ENCODE measurements at regions not wholly inside any gene's neighbourhood (a gene's known extent, or its start where the extent isn't known, plus 50 kb on each side); places are given as distances from the start of the nearest gene placed in this dataset.

DNA sequence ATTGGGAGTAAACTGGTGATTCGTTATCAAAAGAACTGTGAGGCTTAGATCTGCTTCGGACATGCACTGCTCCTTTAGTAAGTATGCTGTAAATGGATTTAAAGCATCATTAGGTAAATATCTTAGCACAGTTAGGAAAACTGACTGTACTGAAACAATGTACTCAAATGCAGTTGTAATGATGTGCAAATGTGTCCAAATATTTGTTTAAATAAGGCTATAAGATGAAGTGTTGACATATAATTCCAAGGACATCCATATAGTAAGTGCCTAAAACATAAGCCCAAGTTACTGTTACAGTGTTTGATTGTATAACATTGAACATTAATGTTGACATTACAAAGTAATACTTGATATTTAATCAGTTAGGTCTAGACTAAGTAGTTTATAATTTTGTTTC lies 512.5 kb upstream of the CDH18 start:
- TF ChIP-seq, protein P1, sequence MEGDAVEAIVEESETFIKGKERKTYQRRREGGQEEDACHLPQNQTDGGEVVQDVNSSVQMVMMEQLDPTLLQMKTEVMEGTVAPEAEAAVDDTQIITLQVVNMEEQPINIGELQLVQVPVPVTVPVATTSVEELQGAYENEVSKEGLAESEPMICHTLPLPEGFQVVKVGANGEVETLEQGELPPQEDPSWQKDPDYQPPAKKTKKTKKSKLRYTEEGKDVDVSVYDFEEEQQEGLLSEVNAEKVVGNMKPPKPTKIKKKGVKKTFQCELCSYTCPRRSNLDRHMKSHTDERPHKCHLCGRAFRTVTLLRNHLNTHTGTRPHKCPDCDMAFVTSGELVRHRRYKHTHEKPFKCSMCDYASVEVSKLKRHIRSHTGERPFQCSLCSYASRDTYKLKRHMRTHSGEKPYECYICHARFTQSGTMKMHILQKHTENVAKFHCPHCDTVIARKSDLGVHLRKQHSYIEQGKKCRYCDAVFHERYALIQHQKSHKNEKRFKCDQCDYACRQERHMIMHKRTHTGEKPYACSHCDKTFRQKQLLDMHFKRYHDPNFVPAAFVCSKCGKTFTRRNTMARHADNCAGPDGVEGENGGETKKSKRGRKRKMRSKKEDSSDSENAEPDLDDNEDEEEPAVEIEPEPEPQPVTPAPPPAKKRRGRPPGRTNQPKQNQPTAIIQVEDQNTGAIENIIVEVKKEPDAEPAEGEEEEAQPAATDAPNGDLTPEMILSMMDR (IDR thresholded peaks at IDR 0.05; ENCODE audit: insufficient read depth, low read depth, low read length), result no peak
- Histone ChIP-seq H3K27me3 (ENCODE audit: control insufficient read depth, insufficient read depth, low read length) (no peaks in the 10 kb centered on the region), H3K4me3 (ENCODE audit: low read depth, low read length) (no peak overlapping the region), H3K36me3 (ENCODE audit: control insufficient read depth, insufficient read depth, low read length) (no peaks in the 10 kb centered on the region)
- POLR2A ChIA-PET, result no interaction called here
- CTCF ChIA-PET, result no interaction called here
- DNase-seq (ENCODE audit: low read depth), result no peak

DNA sequence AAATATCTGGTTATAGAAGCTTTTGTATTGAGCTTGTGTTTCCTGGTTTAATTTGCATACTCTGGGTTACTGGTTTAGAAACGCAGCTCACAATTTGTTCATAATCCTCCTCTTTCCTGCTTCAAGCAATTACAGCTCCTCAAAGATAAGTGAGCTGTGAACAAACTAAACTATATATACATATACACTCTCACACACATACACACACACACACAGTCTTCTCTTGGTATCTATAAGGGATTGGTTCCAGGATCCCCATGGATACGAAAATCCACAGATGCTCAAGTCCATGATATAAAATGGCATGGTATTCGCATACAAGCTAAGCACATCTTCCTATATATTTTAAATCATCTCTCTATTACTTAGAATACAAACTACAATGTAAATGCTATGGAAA lies 510.9 kb upstream of the CDH18 start:
- Histone ChIP-seq H3K27me3 (ENCODE audit: control insufficient read depth, insufficient read depth, low read length) (no peaks in the 10 kb centered on the region), H3K36me3 (ENCODE audit: control insufficient read depth, insufficient read depth, low read length) (no peaks in the 10 kb centered on the region), H3K4me3 (ENCODE audit: low read depth, low read length) (no peak overlapping the region)
- CTCF ChIA-PET, result no interaction called here
- POLR2A ChIA-PET, result no interaction called here
- no peak for DNase-seq (ENCODE audit: low read depth)
- TF ChIP-seq, protein P1 (IDR thresholded peaks at IDR 0.05; ENCODE audit: insufficient read depth, low read depth, low read length), result no peak

DNA sequence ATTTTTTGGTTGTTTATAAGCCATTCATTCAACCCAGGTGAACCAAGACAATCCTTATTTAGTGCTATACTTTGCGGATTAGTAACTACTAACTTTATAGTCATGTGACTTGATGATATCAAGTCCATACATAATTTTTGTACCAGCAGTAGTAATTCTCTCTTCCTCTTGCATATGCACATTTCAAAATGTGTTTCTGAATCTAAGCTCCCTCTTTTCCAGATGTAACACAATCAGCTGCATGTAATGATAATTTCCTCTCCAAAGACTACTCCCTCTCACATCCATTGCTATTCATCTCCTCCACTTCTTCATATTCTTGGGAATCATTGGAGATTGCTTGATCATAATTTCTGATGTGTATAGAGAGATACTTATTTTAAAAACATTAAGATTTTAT lies 510.1 kb upstream of the CDH18 start:
- POLR2A ChIA-PET, result no interaction called here
- CTCF ChIA-PET, result no interaction called here

DNA sequence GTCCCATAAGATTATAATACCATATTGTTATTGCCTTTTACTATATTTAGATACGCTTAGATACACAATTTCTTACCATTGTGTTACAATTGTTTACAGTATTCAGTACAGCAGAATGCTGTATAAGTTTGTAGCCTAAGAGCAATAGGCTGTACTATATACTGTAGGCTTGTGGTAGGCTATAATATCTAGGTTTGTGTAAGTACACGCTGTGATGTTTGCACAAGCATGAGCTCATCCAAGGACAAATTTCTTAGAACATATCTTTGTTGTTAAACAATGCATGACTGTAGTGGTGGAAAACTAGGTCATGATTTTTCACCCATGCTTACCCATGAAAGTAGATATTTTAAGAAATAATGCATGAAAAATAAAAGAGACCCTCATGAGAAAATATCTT lies 509.4 kb upstream of the CDH18 start:
- POLR2A ChIA-PET, result no interaction called here
- Histone ChIP-seq H3K36me3 (ENCODE audit: control insufficient read depth, insufficient read depth, low read length) (no peaks in the 10 kb centered on the region), H3K4me3 (ENCODE audit: low read depth, low read length) (no peak overlapping the region), H3K27me3 (ENCODE audit: control insufficient read depth, insufficient read depth, low read length) (no peaks in the 10 kb centered on the region)
- CTCF ChIA-PET, result interaction anchor here (0.5 kb wide), 1 partner anchor 1004 kb away, joined by 3 read pairs; no protein-coding TSS in a partner anchor
- no peak for DNase-seq (ENCODE audit: low read depth)
- TF ChIP-seq, protein P1 (IDR thresholded peaks at IDR 0.05; ENCODE audit: insufficient read depth, low read depth, low read length), result no peak

More for the DNA sequence above, 510.1 kb upstream of the CDH18 start:
- TF ChIP-seq, protein P1 (IDR thresholded peaks at IDR 0.05; ENCODE audit: insufficient read depth, low read depth, low read length), result no peak
- H3K27me3 ChIP-seq (ENCODE audit: control insufficient read depth, insufficient read depth, low read length), result no peaks in the 10 kb centered on the region
- DNase-seq (ENCODE audit: low read depth), result no peak
- no peaks in the 10 kb centered on the region for H3K36me3 ChIP-seq (ENCODE audit: control insufficient read depth, insufficient read depth, low read length)
- no peak overlapping the region for H3K4me3 ChIP-seq (ENCODE audit: low read depth, low read length)

DNA sequence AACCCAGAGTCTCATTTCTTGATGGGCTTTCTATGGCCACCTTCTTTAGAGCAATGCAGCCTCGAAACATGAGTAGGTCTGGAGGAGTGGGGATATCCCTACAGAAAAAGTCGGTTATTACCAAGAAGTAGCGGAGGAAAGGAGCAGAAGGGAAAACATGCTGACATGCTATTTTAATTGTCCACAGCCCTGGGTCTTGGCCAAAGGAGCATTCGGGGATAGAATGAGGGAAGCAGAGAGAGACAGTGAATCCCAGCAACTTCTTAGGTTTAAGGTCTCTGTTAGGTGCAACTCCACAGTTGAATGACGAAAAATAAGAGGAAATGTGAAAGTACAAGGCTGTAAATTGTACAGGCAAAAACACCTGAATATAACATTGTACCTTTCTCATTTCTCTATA lies 506.7 kb upstream of the CDH18 start:
- ChIA-PET POLR2A (no interaction called here), CTCF (no interaction called here)
- no peak for DNase-seq (ENCODE audit: low read depth)
- TF ChIP-seq, protein P1 (IDR thresholded peaks at IDR 0.05; ENCODE audit: insufficient read depth, low read depth, low read length), result no peak
- no peaks in the 10 kb centered on the region for H3K36me3 ChIP-seq (ENCODE audit: control insufficient read depth, insufficient read depth, low read length)
- no peaks in the 10 kb centered on the region for H3K27me3 ChIP-seq (ENCODE audit: control insufficient read depth, insufficient read depth, low read length)
- no peak overlapping the region for H3K4me3 ChIP-seq (ENCODE audit: low read depth, low read length)

Measured in BJ (cell line).